CD4-positive, CD25-positive, alpha-beta regulatory T cell (primary cell): ENCODE measurements at regions not wholly inside any gene's neighbourhood (a gene's known extent, or its start where the extent isn't known, plus 50 kb on each side); places are given as distances from the start of the nearest gene placed in this dataset.

Source experiments
- ATAC-seq, 2 donors: fragments of 150-1000 bp; cut with Tn5 transposase; one replicate each; pipeline ENCODE4 v1.10.0; 2021; ENCODE audit warnings: low read depth in 2 of 2, moderate number of reproducible peaks in 2 of 2, moderate library complexity in 1 of 2
- DNase-seq, 3 donors: peaks; one replicate each; pipeline versions ENCODE4 v3.0.0 to v3.0.0-alpha.2; 2012 to 2022; ENCODE audit warnings: mixed read lengths in 1 of 3
- H3K27ac ChIP-seq: one replicate; pipeline ENCODE4 v1.7.0; 2013; ENCODE audit warnings: mild to moderate bottlenecking, low read length; ENCODE audit not compliant: insufficient read depth, poor library complexity, severe bottlenecking
- H3K27me3 ChIP-seq: one replicate; pipeline ENCODE4 v1.7.0; 2013; ENCODE audit warnings: low read length; ENCODE audit not compliant: control insufficient read depth, insufficient read depth
- H3K36me3 ChIP-seq: one replicate; pipeline ENCODE4 v1.7.0; 2013; ENCODE audit warnings: mild to moderate bottlenecking, low read length, moderate library complexity; ENCODE audit not compliant: control insufficient read depth, insufficient read depth
- H3K4me1 ChIP-seq: 2 replicates; pipeline ENCODE4 v1.7.0; 2013; ENCODE audit warnings: mild to moderate bottlenecking, low read length; ENCODE audit not compliant: insufficient read depth, control insufficient read depth, poor library complexity, severe bottlenecking
- H3K4me3 ChIP-seq: one replicate; pipeline ENCODE4 v1.7.0; 2013; ENCODE audit warnings: low read depth, mild to moderate bottlenecking, low read length, moderate library complexity
- H3K9me3 ChIP-seq, 2 experiments: 1 replicate in 1 of 2; 2 replicates in 1 of 2; pipeline ENCODE4 v1.7.0; 2013; ENCODE audit warnings: low read length in 2 of 2, mild to moderate bottlenecking in 1 of 2, moderate library complexity in 1 of 2; ENCODE audit not compliant: control insufficient read depth in 2 of 2
- H3K27ac Mint-ChIP-seq, 3 donors: one replicate each; pipeline ENCODE4 v1.8.0; 2020 to 2022; ENCODE audit warnings: mild to moderate bottlenecking in 3 of 3, mixed read lengths in 3 of 3, moderate library complexity in 2 of 3
- H3K27me3 Mint-ChIP-seq: one replicate; pipeline ENCODE4 v1.8.0; 2022; ENCODE audit warnings: mild to moderate bottlenecking, mixed read lengths
- H3K36me3 Mint-ChIP-seq: one replicate; pipeline ENCODE4 v1.8.0; 2020; ENCODE audit warnings: mixed read lengths
- H3K4me1 Mint-ChIP-seq, 4 donors: one replicate each; pipeline ENCODE4 v1.8.0; 2020 to 2022; ENCODE audit warnings: mixed read lengths in 4 of 4, mild to moderate bottlenecking in 1 of 4
- H3K4me3 Mint-ChIP-seq, 4 donors: one replicate each; pipeline ENCODE4 v1.8.0; 2020 to 2022; ENCODE audit warnings: mild to moderate bottlenecking in 4 of 4, mixed read lengths in 4 of 4, moderate library complexity in 3 of 4
- H3K9me3 Mint-ChIP-seq, 7 donors: one replicate each; pipeline ENCODE4 v1.8.0; 2020 to 2022; ENCODE audit warnings: mixed read lengths in 7 of 7, mild to moderate bottlenecking in 3 of 7, moderate library complexity in 2 of 7

DNA sequence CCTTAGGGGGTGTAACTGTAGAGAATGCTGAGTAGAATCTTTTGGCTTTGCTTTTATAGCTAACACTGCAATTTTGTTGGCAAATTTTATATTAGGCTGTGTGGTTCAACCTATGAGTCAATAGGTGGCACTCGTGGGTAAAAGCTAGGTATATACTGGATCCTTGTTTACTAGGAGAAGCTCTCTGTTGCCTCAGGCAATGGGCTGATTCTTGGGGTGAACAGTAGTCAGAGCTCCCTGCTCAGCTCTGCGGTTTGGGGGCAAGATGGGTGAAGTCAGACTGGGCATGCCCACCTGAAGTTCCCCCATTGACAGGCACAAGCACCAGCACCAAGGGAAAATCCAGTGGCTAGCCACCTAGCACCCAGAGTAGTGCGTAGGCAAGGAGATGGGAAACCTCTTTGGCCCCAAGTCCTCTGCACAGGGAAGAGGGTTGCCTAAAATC is 238.7 kb downstream of the FAM181B start:
- ATAC-seq (no peak), DNase-seq (no peak)
- no peak overlapping the region for H3K27ac ChIP-seq
- Mint-ChIP-seq H3K27me3 (no peaks in the 10 kb centered on the region), H3K36me3 (no peaks in the 10 kb centered on the region), H3K9me3 (peaks cover 0 to 11% (median 4%) of the 10 kb centered on the region in 7 donors), H3K4me1 (no peaks in the 10 kb centered on the region), H3K4me3 (no peak overlapping the region), H3K27ac (no peak overlapping the region)
- H3K36me3 ChIP-seq: no peaks in the 10 kb centered on the region
- H3K4me3 ChIP-seq: no peak overlapping the region
- no peaks in the 10 kb centered on the region for H3K9me3 ChIP-seq
- no peaks in the 10 kb centered on the region for H3K27me3 ChIP-seq
- no peaks in the 10 kb centered on the region for H3K4me1 ChIP-seq

GRCh38 chr11:82474876-82475275 is 258.8 kb downstream of the FAM181B start:
- Histone ChIP-seq H3K27me3 (no peaks in the 10 kb centered on the region), H3K9me3 (no peaks in the 10 kb centered on the region), H3K4me3 (no peak overlapping the region), H3K27ac (no peak overlapping the region), H3K36me3 (no peaks in the 10 kb centered on the region), H3K4me1 (no peaks in the 10 kb centered on the region)
- Mint-ChIP-seq H3K4me3 (no peak overlapping the region), H3K27me3 (no peaks in the 10 kb centered on the region), H3K9me3 (peaks cover 0 to 5% (median 0%) of the 10 kb centered on the region in 7 donors), H3K36me3 (no peaks in the 10 kb centered on the region), H3K4me1 (no peaks in the 10 kb centered on the region), H3K27ac (no peak overlapping the region)
- no peak for DNase-seq
- ATAC-seq: no peak

GRCh38 chr11:82465481-82465880 is 268.2 kb downstream of the FAM181B start:
- H3K4me3 ChIP-seq: no peak overlapping the region
- H3K27me3 ChIP-seq: no peaks in the 10 kb centered on the region
- no peak overlapping the region for H3K27ac Mint-ChIP-seq
- no peaks in the 10 kb centered on the region for H3K36me3 Mint-ChIP-seq
- no peaks in the 10 kb centered on the region for H3K4me1 Mint-ChIP-seq
- no peaks in the 10 kb centered on the region for H3K4me1 ChIP-seq
- DNase-seq (no peak), ATAC-seq (no peak)
- no peak overlapping the region for H3K4me3 Mint-ChIP-seq
- H3K27me3 Mint-ChIP-seq: no peaks in the 10 kb centered on the region
- no peaks in the 10 kb centered on the region for H3K9me3 ChIP-seq
- H3K9me3 Mint-ChIP-seq: peaks cover 0 to 4% (median 2%) of the 10 kb centered on the region in 7 donors
- H3K27ac ChIP-seq: no peak overlapping the region
- H3K36me3 ChIP-seq: no peaks in the 10 kb centered on the region

GRCh38 chr11:82462608-82463242 is 270.9 kb downstream of the FAM181B start:
- no peak overlapping the region for H3K4me3 ChIP-seq
- H3K9me3 ChIP-seq: no peaks in the 10 kb centered on the region
- ATAC-seq: no peak
- Mint-ChIP-seq H3K4me3 (no peak overlapping the region), H3K9me3 (peaks cover 0 to 4% (median 0%) of the 10 kb centered on the region in 7 donors), H3K27ac (no peak overlapping the region), H3K27me3 (no peaks in the 10 kb centered on the region), H3K36me3 (no peaks in the 10 kb centered on the region), H3K4me1 (no peaks in the 10 kb centered on the region)
- no peak for DNase-seq
- H3K36me3 ChIP-seq: no peaks in the 10 kb centered on the region
- no peaks in the 10 kb centered on the region for H3K27me3 ChIP-seq
- H3K27ac ChIP-seq: no peak overlapping the region
- H3K4me1 ChIP-seq: no peaks in the 10 kb centered on the region

DNA sequence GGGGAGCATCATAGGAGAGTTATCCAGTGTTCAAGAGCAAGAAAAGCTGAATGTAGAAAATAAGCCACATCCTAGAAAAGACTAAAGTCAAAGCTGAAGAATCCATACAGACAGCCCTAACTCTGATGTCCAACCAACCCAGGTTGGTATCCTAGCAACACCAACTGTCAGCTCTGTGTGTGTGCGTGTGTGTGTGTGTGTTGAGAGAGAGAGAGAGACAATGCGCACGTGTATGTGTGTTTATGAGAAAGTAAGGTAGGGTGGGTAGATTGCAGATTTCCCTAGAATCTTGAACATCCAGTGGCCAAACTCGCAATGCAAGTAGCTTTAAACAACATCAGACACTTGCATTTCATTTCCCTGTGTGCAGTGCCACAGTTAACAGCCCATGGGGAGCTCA is 274.9 kb downstream of the FAM181B start:
- no peaks in the 10 kb centered on the region for H3K9me3 ChIP-seq
- H3K27me3 Mint-ChIP-seq: no peaks in the 10 kb centered on the region
- no peaks in the 10 kb centered on the region for H3K4me1 ChIP-seq
- no peak overlapping the region for H3K4me3 ChIP-seq
- no peak for ATAC-seq
- no peaks in the 10 kb centered on the region for H3K27me3 ChIP-seq
- no peak overlapping the region for H3K27ac ChIP-seq
- no peak overlapping the region for H3K4me3 Mint-ChIP-seq
- no peaks in the 10 kb centered on the region for H3K4me1 Mint-ChIP-seq
- DNase-seq: no peak
- no peak overlapping the region for H3K27ac Mint-ChIP-seq
- H3K9me3 Mint-ChIP-seq: peaks cover 0 to 3% (median 0%) of the 10 kb centered on the region in 7 donors
- H3K36me3 ChIP-seq: no peaks in the 10 kb centered on the region
- no peaks in the 10 kb centered on the region for H3K36me3 Mint-ChIP-seq

GRCh38 chr11:82458147-82458546 is 275.5 kb downstream of the FAM181B start:
- Mint-ChIP-seq H3K27me3 (no peaks in the 10 kb centered on the region), H3K4me1 (no peaks in the 10 kb centered on the region), H3K9me3 (peaks cover 0 to 4% (median 0%) of the 10 kb centered on the region in 7 donors), H3K27ac (no peak overlapping the region), H3K4me3 (no peak overlapping the region), H3K36me3 (no peaks in the 10 kb centered on the region)
- Histone ChIP-seq H3K36me3 (no peaks in the 10 kb centered on the region), H3K9me3 (no peaks in the 10 kb centered on the region), H3K27ac (no peak overlapping the region), H3K4me1 (no peaks in the 10 kb centered on the region), H3K4me3 (no peak overlapping the region), H3K27me3 (no peaks in the 10 kb centered on the region)
- DNase-seq (no peak), ATAC-seq (no peak)

DNA sequence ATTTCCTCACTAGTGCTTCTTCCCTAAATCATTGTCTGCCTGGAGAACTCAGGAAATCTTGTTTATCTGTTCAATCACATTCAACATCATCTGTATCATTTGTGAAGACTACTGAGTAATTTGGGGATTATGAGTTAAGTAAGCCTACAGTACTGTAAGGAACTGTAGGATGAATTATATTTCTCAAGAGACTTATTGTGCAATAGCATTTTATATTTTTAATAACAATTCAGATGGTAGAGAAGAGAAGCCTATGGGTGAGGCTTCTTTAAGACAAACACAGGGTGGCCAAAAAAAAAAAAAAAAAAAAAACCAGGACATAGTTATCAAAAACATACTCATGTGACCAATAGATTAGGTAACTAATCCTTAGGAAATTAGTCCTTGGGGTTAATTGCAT is 282.7 kb downstream of the FAM181B start:
- Histone ChIP-seq H3K9me3 (no peaks in the 10 kb centered on the region), H3K27ac (no peak overlapping the region), H3K4me3 (no peak overlapping the region), H3K4me1 (no peaks in the 10 kb centered on the region), H3K36me3 (no peaks in the 10 kb centered on the region), H3K27me3 (no peaks in the 10 kb centered on the region)
- H3K9me3 Mint-ChIP-seq: peaks cover 0 to 7% (median 0%) of the 10 kb centered on the region in 7 donors
- DNase-seq (no peak), ATAC-seq (no peak)
- H3K27ac Mint-ChIP-seq: no peak overlapping the region
- peaks cover 5% of the 10 kb centered on the region for H3K27me3 Mint-ChIP-seq
- H3K4me1 Mint-ChIP-seq: no peaks in the 10 kb centered on the region
- H3K36me3 Mint-ChIP-seq: no peaks in the 10 kb centered on the region
- H3K4me3 Mint-ChIP-seq: no peak overlapping the region

GRCh38 chr11:82406611-82407010 is 327.1 kb downstream of the FAM181B start:
- Histone ChIP-seq H3K27me3 (no peaks in the 10 kb centered on the region), H3K4me3 (no peak overlapping the region), H3K9me3 (no peaks in the 10 kb centered on the region), H3K36me3 (no peaks in the 10 kb centered on the region), H3K27ac (no peak overlapping the region), H3K4me1 (no peaks in the 10 kb centered on the region)
- ATAC-seq (no peak), DNase-seq (no peak)
- Mint-ChIP-seq H3K27me3 (no peaks in the 10 kb centered on the region), H3K4me1 (no peaks in the 10 kb centered on the region), H3K4me3 (no peak overlapping the region), H3K9me3 (peaks cover 4 to 11% (median 6%) of the 10 kb centered on the region in 7 donors), H3K27ac (no peak overlapping the region), H3K36me3 (no peaks in the 10 kb centered on the region)
